Hepatocyte (in vitro differentiated cells): ENCODE measurements at regions not wholly inside any gene's neighbourhood (a gene's known extent, or its start where the extent isn't known, plus 50 kb on each side); places are given as distances from the start of the nearest gene placed in this dataset.

Experiments
- DNase-seq: peaks from one replicate; pipeline ENCODE4 v3.0.0-alpha.2; 2016; ENCODE audit warnings: low spot score
- H2AFZ ChIP-seq: fragments of 200-600 bp; sonication (generic); 2 replicates; pipeline ENCODE4 v1.6.0; 2016; ENCODE audit warnings: antibody characterized with exemption, mild to moderate bottlenecking
- H3K27ac ChIP-seq: fragments of 200-600 bp; sonication (generic); 2 replicates; pipeline ENCODE4 v1.5.1; 2016; ENCODE audit warnings: mild to moderate bottlenecking
- H3K27me3 ChIP-seq: fragments of 200-600 bp; sonication (generic); 2 replicates; pipeline ENCODE4 v1.6.1; 2016
- H3K36me3 ChIP-seq: fragments of 200-600 bp; sonication (generic); replicated peaks from 2 replicates; pipeline ENCODE4 v1.5.1; 2016; ENCODE audit warnings: low read depth; ENCODE audit not compliant: insufficient read depth
- H3K4me1 ChIP-seq: fragments of 200-600 bp; sonication (generic); 2 replicates; pipeline ENCODE4 v1.5.1; 2016; ENCODE audit warnings: mild to moderate bottlenecking, moderate library complexity; ENCODE audit not compliant: insufficient read depth
- H3K4me2 ChIP-seq: fragments of 200-600 bp; sonication (generic); 2 replicates; pipeline ENCODE4 v1.6.0; 2016
- H3K4me3 ChIP-seq: fragments of 200-600 bp; sonication (generic); 2 replicates; pipeline ENCODE4 v1.5.1; 2016; ENCODE audit warnings: mild to moderate bottlenecking
- H3K79me2 ChIP-seq: fragments of 200-600 bp; sonication (generic); 2 replicates; pipeline ENCODE4 v1.6.0; 2017; ENCODE audit warnings: mild to moderate bottlenecking
- H3K9me2 ChIP-seq: fragments of 200-600 bp; sonication (generic); replicated peaks from 2 replicates; pipeline ENCODE4 v1.6.0; 2017; ENCODE audit warnings: mild to moderate bottlenecking; ENCODE audit not compliant: insufficient read depth
- H3K9me3 ChIP-seq: fragments of 200-600 bp; sonication (generic); 2 replicates; pipeline ENCODE4 v1.5.1; 2016; ENCODE audit warnings: low read depth, mild to moderate bottlenecking
- H4K20me1 ChIP-seq: fragments of 200-600 bp; sonication (generic); 2 replicates; pipeline ENCODE4 v1.6.0; 2016; ENCODE audit warnings: mild to moderate bottlenecking; ENCODE audit not compliant: insufficient read depth, poor library complexity, severe bottlenecking
- EZH2 ChIP-seq: fragments of 200-600 bp; sonication (generic); IDR thresholded peaks from 2 replicates; pipeline ENCODE4 v1.6.1; 2016; ENCODE audit warnings: antibody characterized with exemption, mild to moderate bottlenecking, borderline replicate concordance
- EZH2phosphoT487 ChIP-seq: fragments of 200-600 bp; sonication (generic); IDR thresholded peaks from one replicate; pipeline ENCODE4 v1.6.1; 2018; ENCODE audit warnings: antibody characterized with exemption, mild to moderate bottlenecking, low read depth, moderate library complexity; ENCODE audit not compliant: unreplicated experiment, severe bottlenecking
- WGBS: methylation state at CpG from one replicate; pipeline ENCODE4 v1.1.6; 2016; ENCODE audit warnings: low lambda C conversion rate; ENCODE audit errors: missing lambda C conversion rate; 5-methylcytosine and 5-hydroxymethylcytosine counted together
- TF ChIP-seq, protein P1 (sequence below): fragments of 200-600 bp; sonication (generic); IDR thresholded peaks from 2 replicates; pipeline ENCODE4 v1.5.1; 2016; ENCODE audit warnings: antibody characterized with exemption, mild to moderate bottlenecking; ENCODE audit not compliant: poor library complexity

DNA sequence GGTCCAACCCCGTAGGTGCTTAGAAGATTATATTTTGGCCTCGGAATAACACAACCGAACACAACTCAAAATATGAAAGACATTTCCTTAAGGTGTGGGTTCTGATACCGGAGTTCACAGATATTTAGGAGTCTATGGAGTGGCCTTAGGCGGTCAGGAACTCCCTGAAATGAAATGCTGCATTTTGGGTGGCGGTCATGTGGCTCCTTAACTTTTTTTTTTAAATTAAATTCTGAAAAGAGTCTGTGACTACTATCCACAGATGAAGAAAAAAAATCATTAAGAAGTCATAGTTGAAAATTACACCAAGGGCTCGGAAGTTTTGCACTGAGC is 290.9 kb upstream of the NFE2L3 start:
- Histone ChIP-seq H3K4me2 (peak overlapping the region; percentile 68), H3K9me2 (no peaks in the 10 kb centered on the region), H3K27ac (no peak overlapping the region), H3K36me3 (no peaks in the 10 kb centered on the region), H3K4me1 (peaks cover 16% of the 10 kb centered on the region), H2AFZ (no peak overlapping the region), H3K27me3 (peaks cover 28% of the 10 kb centered on the region), H3K4me3 (no peak overlapping the region), H4K20me1 (no peaks in the 10 kb centered on the region), H3K79me2 (no peaks in the 10 kb centered on the region), H3K9me3 (no peaks in the 10 kb centered on the region)
- TF ChIP-seq EZH2 = no peak
- TF ChIP-seq, protein P1, sequence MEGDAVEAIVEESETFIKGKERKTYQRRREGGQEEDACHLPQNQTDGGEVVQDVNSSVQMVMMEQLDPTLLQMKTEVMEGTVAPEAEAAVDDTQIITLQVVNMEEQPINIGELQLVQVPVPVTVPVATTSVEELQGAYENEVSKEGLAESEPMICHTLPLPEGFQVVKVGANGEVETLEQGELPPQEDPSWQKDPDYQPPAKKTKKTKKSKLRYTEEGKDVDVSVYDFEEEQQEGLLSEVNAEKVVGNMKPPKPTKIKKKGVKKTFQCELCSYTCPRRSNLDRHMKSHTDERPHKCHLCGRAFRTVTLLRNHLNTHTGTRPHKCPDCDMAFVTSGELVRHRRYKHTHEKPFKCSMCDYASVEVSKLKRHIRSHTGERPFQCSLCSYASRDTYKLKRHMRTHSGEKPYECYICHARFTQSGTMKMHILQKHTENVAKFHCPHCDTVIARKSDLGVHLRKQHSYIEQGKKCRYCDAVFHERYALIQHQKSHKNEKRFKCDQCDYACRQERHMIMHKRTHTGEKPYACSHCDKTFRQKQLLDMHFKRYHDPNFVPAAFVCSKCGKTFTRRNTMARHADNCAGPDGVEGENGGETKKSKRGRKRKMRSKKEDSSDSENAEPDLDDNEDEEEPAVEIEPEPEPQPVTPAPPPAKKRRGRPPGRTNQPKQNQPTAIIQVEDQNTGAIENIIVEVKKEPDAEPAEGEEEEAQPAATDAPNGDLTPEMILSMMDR = no peak
- no peak for DNase-seq
- WGBS = 68% methylated on average over 7 of the region's 7 CpGs

DNA sequence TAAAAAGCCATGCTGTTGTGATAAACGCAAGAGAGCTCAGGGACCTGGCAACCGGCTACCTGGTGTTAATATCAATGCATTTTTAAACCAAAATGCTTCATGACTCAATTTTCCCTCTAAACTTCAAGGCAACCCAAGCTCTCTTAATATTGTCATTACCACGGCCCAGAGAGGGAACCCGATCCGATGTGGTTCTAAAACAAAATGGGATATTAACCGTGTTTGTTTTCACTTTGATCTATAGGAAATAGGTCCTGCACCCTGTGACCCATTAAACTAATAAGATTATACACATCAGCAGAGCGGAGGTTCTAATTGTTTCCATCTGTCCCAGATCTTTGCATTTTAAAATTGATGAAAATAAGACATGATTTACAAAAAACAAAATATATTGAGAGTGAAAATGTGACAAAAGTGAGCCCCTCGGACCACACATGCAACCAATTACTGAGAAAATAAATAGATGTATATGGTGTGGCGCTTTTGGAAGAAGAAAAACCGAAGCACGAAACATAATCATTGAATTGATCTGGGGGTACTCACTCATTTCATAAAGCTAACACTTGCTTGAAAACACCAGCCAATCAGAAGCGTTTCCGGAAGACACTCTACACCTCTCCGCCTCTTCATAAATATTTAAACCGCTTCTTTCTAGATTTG is 290.3 kb upstream of the NFE2L3 start:
- H3K4me2 ChIP-seq = peak overlapping the region; percentile 68
- WGBS = 12% methylated on average over 15 of the region's 15 CpGs
- TF ChIP-seq, protein P1 = no peak
- TF ChIP-seq EZH2 (no peak), EZH2phosphoT487 (no peak)

DNA sequence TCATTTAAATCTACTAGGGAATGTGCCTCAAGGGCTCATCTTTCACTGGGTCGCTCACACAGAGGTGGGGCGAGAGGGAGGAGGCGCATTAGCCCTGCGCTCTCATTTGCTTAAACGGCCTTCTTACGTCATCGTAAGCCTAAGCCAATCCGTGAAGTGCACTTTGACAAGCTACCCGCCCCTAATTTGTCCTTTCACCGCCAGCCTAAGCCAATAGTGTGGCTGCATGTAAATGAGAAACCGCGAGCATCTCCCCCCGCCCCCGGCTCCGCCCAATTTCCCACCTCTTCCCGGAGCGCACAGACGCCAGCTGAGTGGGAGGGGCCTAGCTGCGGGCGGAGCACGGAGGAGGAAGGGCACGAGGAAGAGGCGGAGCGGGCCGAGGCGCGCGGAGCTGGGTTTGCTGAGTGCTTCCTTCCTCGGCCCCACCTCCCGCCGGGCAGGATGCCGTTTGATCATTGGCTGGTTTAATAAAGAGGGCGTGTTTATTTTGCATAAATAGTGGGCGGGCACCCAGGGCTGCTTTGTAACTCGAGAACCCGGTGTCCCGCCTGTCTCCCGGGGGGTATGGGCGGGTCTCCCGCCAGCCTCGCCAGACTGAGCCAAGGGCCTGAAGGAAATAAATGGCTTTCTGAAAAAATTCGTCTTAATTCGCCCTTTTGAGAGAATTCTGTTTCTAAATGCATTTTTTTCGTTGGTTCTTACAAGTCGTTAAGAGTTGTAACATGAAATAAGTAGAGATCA is 289.6 kb upstream of the NFE2L3 start:
- TF ChIP-seq, protein P1 = no peak
- TF ChIP-seq EZH2 (no peak), EZH2phosphoT487 (no peak)
- H3K4me3 ChIP-seq = no peak overlapping the region
- H3K27me3 ChIP-seq = peaks cover 40% of the 10 kb centered on the region
- no peaks in the 10 kb centered on the region for H3K9me3 ChIP-seq
- no peak overlapping the region for H3K27ac ChIP-seq
- H3K4me1 ChIP-seq = peaks cover 13% of the 10 kb centered on the region
- no peaks in the 10 kb centered on the region for H3K36me3 ChIP-seq
- H3K4me2 ChIP-seq = peak overlapping the region; percentile 68
- H3K9me2 ChIP-seq = no peaks in the 10 kb centered on the region
- DNase-seq = peak; percentile 100
- H4K20me1 ChIP-seq = no peaks in the 10 kb centered on the region
- no peaks in the 10 kb centered on the region for H3K79me2 ChIP-seq
- no peak overlapping the region for H2AFZ ChIP-seq
- WGBS = under 1% methylated on average over 45 of the region's 45 CpGs

More for the DNA sequence above, 290.3 kb upstream of the NFE2L3 start:
- no peak for DNase-seq
- Histone ChIP-seq H3K36me3 (no peaks in the 10 kb centered on the region), H3K9me3 (no peaks in the 10 kb centered on the region), H3K9me2 (no peaks in the 10 kb centered on the region), H3K27ac (peak overlapping the region; percentile 10), H3K4me3 (peak overlapping the region; percentile 4), H2AFZ (no peak overlapping the region), H4K20me1 (no peaks in the 10 kb centered on the region), H3K79me2 (no peaks in the 10 kb centered on the region), H3K27me3 (peaks cover 33% of the 10 kb centered on the region), H3K4me1 (peaks cover 13% of the 10 kb centered on the region)
